ENCODE measurements at regions not wholly inside any gene's neighbourhood (a gene's known extent, or its start where the extent isn't known, plus 50 kb on each side); places are given as distances from the start of the nearest gene placed in this dataset.

GRCh38 chr9:99678566-99678965 is 143.1 kb upstream of the NR4A3 start:
- TF ChIP-seq GATA2 (IDR thresholded peaks at IDR 0.05; ENCODE audit: low read depth, low read length) = no peak
- no peak for TF ChIP-seq GATA3 (IDR thresholded peaks at IDR 0.05; ENCODE audit: low read depth, low read length)
